Muscle of back (tissue), 3 donors: ENCODE measurements at regions not wholly inside any gene's neighbourhood (a gene's known extent, or its start where the extent isn't known, plus 50 kb on each side); places are given as distances from the start of the nearest gene placed in this dataset.
A peak's percentile ranks its signal among the peaks of the same experiment; 100 is the strongest.

ENCODE experiments used
- DNase-seq, 3 donors: peaks; one replicate each; pipeline versions ENCODE4 v3.0.0 to v3.0.0-alpha.2; 2013

GRCh38 chr10:36634916-36635315 is 490.5 kb upstream of the ANKRD30A start:
- peak in 1 of 3 donors; percentile 65 for DNase-seq

GRCh38 chr10:36630267-36630666 is 495.1 kb upstream of the ANKRD30A start:
- no peak for DNase-seq

GRCh38 chr10:36629476-36629875 is 495.9 kb upstream of the ANKRD30A start:
- peak in 1 of 3 donors; percentile 14 for DNase-seq

- DNase-seq = no peak
Measured at GRCh38 chr10:36624551-36625100, 500.8 kb upstream of the ANKRD30A start.

GRCh38 chr10:36621346-36621745 is 504.1 kb upstream of the ANKRD30A start:
- no peak for DNase-seq

- DNase-seq = no peak
Measured at GRCh38 chr10:36612436-36612835, 513.0 kb upstream of the ANKRD30A start.

GRCh38 chr10:36608866-36609265 is 516.5 kb upstream of the ANKRD30A start:
- DNase-seq = no peak

GRCh38 chr10:36608251-36608650 is 517.1 kb upstream of the ANKRD30A start:
- peak in 1 of 3 donors; percentile 38 for DNase-seq

- DNase-seq = no peak
Measured at GRCh38 chr10:36606234-36606839, 519.1 kb upstream of the ANKRD30A start.

GRCh38 chr10:36604316-36604715 is 521.1 kb upstream of the ANKRD30A start:
- peak in 1 of 3 donors; percentile 47 for DNase-seq

GRCh38 chr10:36603688-36604087 is 521.7 kb upstream of the ANKRD30A start:
- DNase-seq = no peak

GRCh38 chr10:36602374-36602773 is 523.0 kb upstream of the ANKRD30A start:
- DNase-seq = no peak

GRCh38 chr10:36597756-36598320 is 527.6 kb upstream of the ANKRD30A start:
- DNase-seq = peak in 1 of 3 donors; percentile 45

- no peak for DNase-seq
Measured at GRCh38 chr10:36592964-36593363, 532.4 kb upstream of the ANKRD30A start.

GRCh38 chr10:36591436-36591835 is 534.0 kb upstream of the ANKRD30A start:
- DNase-seq = no peak

GRCh38 chr10:36583690-36584089 is 541.7 kb upstream of the ANKRD30A start:
- no peak for DNase-seq

GRCh38 chr10:36581237-36581636 is 544.2 kb upstream of the ANKRD30A start:
- no peak for DNase-seq

- peak in 1 of 3 donors; percentile 69 for DNase-seq
Measured at GRCh38 chr10:36578306-36578705, 547.1 kb upstream of the ANKRD30A start.

- peak; percentile 31 to 79 (median 35) for DNase-seq
Measured at GRCh38 chr10:36577126-36577525, 548.3 kb upstream of the ANKRD30A start.

- DNase-seq = peak; percentile 55 to 81 (median 60)
Measured at GRCh38 chr10:36574207-36574606, 551.2 kb upstream of the ANKRD30A start.

- DNase-seq = no peak
Measured at GRCh38 chr10:36573246-36573645, 552.2 kb upstream of the ANKRD30A start.

- DNase-seq = no peak
Measured at GRCh38 chr10:36564433-36564832, 561.0 kb upstream of the ANKRD30A start.
